Activated CD4-positive, alpha-beta T cell treated with anti-CD3 and anti-CD28 coated beads, Interleukin-2, amount 10 ng/mL, durations not matched to agents 7 days and 5 days (primary cell): ENCODE measurements at regions not wholly inside any gene's neighbourhood (a gene's known extent, or its start where the extent isn't known, plus 50 kb on each side); places are given as distances from the start of the nearest gene placed in this dataset.

Source experiments
- CTCF ChIA-PET: fragments of 350-600 bp; sonication (Branson Sonifier 250); formaldehyde crosslinking; loops from one replicate; lab custom pipeline; 2021; ENCODE audit warnings: antibody characterized with exemption; lab: Charles Lee
- POLR2A ChIA-PET: fragments of 350-600 bp; sonication (Branson Sonifier 250); formaldehyde crosslinking; loops from one replicate; lab custom pipeline; 2021; ENCODE audit warnings: antibody characterized with exemption; lab: Charles Lee
- DNase-seq: peaks from one replicate; pipeline ENCODE4 v3.0.0-alpha.2; 2020
- H3K27ac Mint-ChIP-seq: one replicate; pipeline ENCODE4 v1.8.0; 2021; ENCODE audit warnings: mild to moderate bottlenecking, moderate library complexity, mixed read lengths
- H3K27me3 Mint-ChIP-seq: one replicate; pipeline ENCODE4 v1.8.0; 2021; ENCODE audit warnings: mixed read lengths
- H3K36me3 Mint-ChIP-seq: one replicate; pipeline ENCODE4 v1.8.0; 2021; ENCODE audit warnings: low read depth, mixed read lengths
- H3K4me1 Mint-ChIP-seq: one replicate; pipeline ENCODE4 v1.8.0; 2021; ENCODE audit warnings: mixed read lengths
- H3K4me3 Mint-ChIP-seq: one replicate; pipeline ENCODE4 v1.8.0; 2021; ENCODE audit warnings: mild to moderate bottlenecking, moderate library complexity, mixed read lengths
- H3K9me3 Mint-ChIP-seq: one replicate; pipeline ENCODE4 v1.8.0; 2021; ENCODE audit warnings: mixed read lengths

DNA sequence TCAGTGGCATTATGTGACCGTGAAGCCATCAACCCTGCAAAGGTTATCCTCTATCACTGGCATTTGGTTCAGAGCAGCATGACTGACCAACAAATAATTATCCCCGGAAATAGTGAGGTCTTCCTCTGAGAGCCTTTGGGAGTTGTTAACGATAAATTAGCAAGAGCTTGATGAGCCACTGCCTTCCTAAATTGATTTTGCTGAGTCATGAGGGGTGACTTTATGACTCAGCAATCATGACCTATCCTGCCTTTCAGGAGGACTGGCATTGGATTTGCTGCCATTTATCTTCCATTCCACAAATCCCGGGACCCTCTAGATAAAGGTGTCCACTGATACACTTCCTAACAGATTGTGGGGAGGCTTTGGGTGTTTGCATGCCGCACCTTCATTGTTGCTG lies 80.8 kb upstream of the MTNR1B start:
- ChIA-PET POLR2A (no interaction called here), CTCF (no interaction called here)
- Mint-ChIP-seq H3K27ac (no peak overlapping the region), H3K36me3 (no peaks in the 10 kb centered on the region), H3K4me3 (no peak overlapping the region), H3K27me3 (no peaks in the 10 kb centered on the region), H3K4me1 (no peaks in the 10 kb centered on the region), H3K9me3 (no peaks in the 10 kb centered on the region)
- no peak for DNase-seq

- H3K36me3 Mint-ChIP-seq, result no peaks in the 10 kb centered on the region
- no peaks in the 10 kb centered on the region for H3K4me1 Mint-ChIP-seq
- no peaks in the 10 kb centered on the region for H3K9me3 Mint-ChIP-seq
- CTCF ChIA-PET, result no interaction called here
- POLR2A ChIA-PET, result no interaction called here
- H3K4me3 Mint-ChIP-seq, result no peak overlapping the region
- no peak for DNase-seq
- H3K27ac Mint-ChIP-seq, result no peak overlapping the region
- no peaks in the 10 kb centered on the region for H3K27me3 Mint-ChIP-seq
Measured at GRCh38 chr11:92890846-92891245, 78.6 kb upstream of the MTNR1B start.

- POLR2A ChIA-PET, result no interaction called here
- Mint-ChIP-seq H3K27ac (no peak overlapping the region), H3K4me3 (no peak overlapping the region), H3K9me3 (no peaks in the 10 kb centered on the region), H3K27me3 (no peaks in the 10 kb centered on the region), H3K4me1 (no peaks in the 10 kb centered on the region), H3K36me3 (no peaks in the 10 kb centered on the region)
- no peak for DNase-seq
- CTCF ChIA-PET, result no interaction called here
Measured at GRCh38 chr11:92892802-92893684, 76.4 kb upstream of the MTNR1B start.

- H3K4me3 Mint-ChIP-seq, result no peak overlapping the region
- ChIA-PET CTCF (no interaction called here), POLR2A (no interaction called here)
- H3K4me1 Mint-ChIP-seq, result no peaks in the 10 kb centered on the region
- H3K27me3 Mint-ChIP-seq, result no peaks in the 10 kb centered on the region
- H3K27ac Mint-ChIP-seq, result no peak overlapping the region
- no peaks in the 10 kb centered on the region for H3K36me3 Mint-ChIP-seq
- H3K9me3 Mint-ChIP-seq, result no peaks in the 10 kb centered on the region
- DNase-seq, result no peak
Measured at GRCh38 chr11:92894197-92894596, 75.3 kb upstream of the MTNR1B start.

- H3K4me1 Mint-ChIP-seq, result no peaks in the 10 kb centered on the region
- no peaks in the 10 kb centered on the region for H3K9me3 Mint-ChIP-seq
- H3K36me3 Mint-ChIP-seq, result no peaks in the 10 kb centered on the region
- no peak overlapping the region for H3K4me3 Mint-ChIP-seq
- ChIA-PET POLR2A (no interaction called here), CTCF (no interaction called here)
- DNase-seq, result no peak
- H3K27ac Mint-ChIP-seq, result no peak overlapping the region
- no peaks in the 10 kb centered on the region for H3K27me3 Mint-ChIP-seq
Measured at GRCh38 chr11:92897487-92897886, 72.0 kb upstream of the MTNR1B start.

GRCh38 chr11:92902417-92902816 lies 67.0 kb upstream of the MTNR1B start:
- POLR2A ChIA-PET, result no interaction called here
- CTCF ChIA-PET, result no interaction called here
- H3K4me1 Mint-ChIP-seq, result no peaks in the 10 kb centered on the region
- no peak for DNase-seq
- no peak overlapping the region for H3K27ac Mint-ChIP-seq
- no peaks in the 10 kb centered on the region for H3K27me3 Mint-ChIP-seq
- H3K36me3 Mint-ChIP-seq, result no peaks in the 10 kb centered on the region
- no peak overlapping the region for H3K4me3 Mint-ChIP-seq
- H3K9me3 Mint-ChIP-seq, result no peaks in the 10 kb centered on the region

- no peak for DNase-seq
- Mint-ChIP-seq H3K9me3 (no peaks in the 10 kb centered on the region), H3K27me3 (no peaks in the 10 kb centered on the region), H3K4me3 (no peak overlapping the region), H3K4me1 (no peaks in the 10 kb centered on the region), H3K27ac (no peak overlapping the region), H3K36me3 (no peaks in the 10 kb centered on the region)
- ChIA-PET POLR2A (no interaction called here), CTCF (no interaction called here)
Measured at GRCh38 chr11:92907671-92908070, 61.8 kb upstream of the MTNR1B start.

GRCh38 chr11:92909214-92909613 lies 60.2 kb upstream of the MTNR1B start:
- no peak overlapping the region for H3K27ac Mint-ChIP-seq
- ChIA-PET POLR2A (no interaction called here), CTCF (interaction anchor here (0.7 kb wide), 1 partner anchor 24 kb away, joined by 3 read pairs; no protein-coding TSS in a partner anchor)
- H3K4me3 Mint-ChIP-seq, result no peak overlapping the region
- H3K9me3 Mint-ChIP-seq, result no peaks in the 10 kb centered on the region
- H3K27me3 Mint-ChIP-seq, result no peaks in the 10 kb centered on the region
- DNase-seq, result no peak
- H3K36me3 Mint-ChIP-seq, result no peaks in the 10 kb centered on the region
- H3K4me1 Mint-ChIP-seq, result no peaks in the 10 kb centered on the region

DNA sequence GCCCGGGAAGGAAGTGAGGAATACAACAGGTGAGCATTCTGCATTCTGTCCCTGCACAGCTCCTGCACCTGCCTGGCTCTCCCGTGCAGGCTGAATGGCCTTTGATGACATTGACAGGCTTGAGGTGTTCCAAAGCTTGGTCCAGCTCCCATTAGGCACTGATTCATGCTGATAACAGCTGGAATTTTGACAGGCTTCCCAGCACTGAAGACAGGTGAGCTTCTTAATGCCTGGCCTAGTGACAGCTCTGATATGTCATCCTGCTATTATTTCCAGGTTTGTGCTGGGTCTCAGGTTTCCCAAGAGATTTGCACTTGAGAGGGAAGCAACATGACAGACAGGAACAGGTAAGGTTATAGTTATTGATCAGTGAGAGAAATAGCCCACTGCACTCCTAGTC lies 58.0 kb upstream of the MTNR1B start:
- no peaks in the 10 kb centered on the region for H3K4me1 Mint-ChIP-seq
- ChIA-PET POLR2A (no interaction called here), CTCF (no interaction called here)
- no peaks in the 10 kb centered on the region for H3K9me3 Mint-ChIP-seq
- H3K27ac Mint-ChIP-seq, result no peak overlapping the region
- H3K36me3 Mint-ChIP-seq, result no peaks in the 10 kb centered on the region
- H3K4me3 Mint-ChIP-seq, result no peak overlapping the region
- H3K27me3 Mint-ChIP-seq, result no peaks in the 10 kb centered on the region
- DNase-seq, result no peak

DNA sequence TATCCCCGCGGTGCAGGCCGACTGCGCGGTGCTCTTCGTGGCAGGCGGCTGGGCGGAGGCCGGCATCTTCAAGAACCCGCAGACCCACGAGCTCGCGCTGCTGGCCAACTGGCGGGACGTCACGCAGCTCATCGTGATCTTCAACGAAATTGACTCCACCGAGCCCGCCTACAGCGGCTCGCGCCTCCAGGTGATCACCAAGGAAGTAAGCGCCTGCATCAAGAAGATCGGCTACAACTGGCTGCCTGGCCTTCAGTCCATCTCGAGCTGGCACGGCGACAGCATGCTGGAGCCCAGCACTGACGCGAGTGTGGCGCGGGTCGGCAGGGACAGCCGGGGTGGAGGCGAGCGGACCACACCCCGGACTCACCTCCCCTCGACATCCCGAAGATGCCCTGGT lies 53.9 kb upstream of the MTNR1B start:
- H3K9me3 Mint-ChIP-seq, result no peaks in the 10 kb centered on the region
- no peak overlapping the region for H3K4me3 Mint-ChIP-seq
- no peaks in the 10 kb centered on the region for H3K36me3 Mint-ChIP-seq
- ChIA-PET CTCF (no interaction called here), POLR2A (no interaction called here)
- H3K27me3 Mint-ChIP-seq, result no peaks in the 10 kb centered on the region
- H3K27ac Mint-ChIP-seq, result no peak overlapping the region
- H3K4me1 Mint-ChIP-seq, result no peaks in the 10 kb centered on the region
- no peak for DNase-seq

DNA sequence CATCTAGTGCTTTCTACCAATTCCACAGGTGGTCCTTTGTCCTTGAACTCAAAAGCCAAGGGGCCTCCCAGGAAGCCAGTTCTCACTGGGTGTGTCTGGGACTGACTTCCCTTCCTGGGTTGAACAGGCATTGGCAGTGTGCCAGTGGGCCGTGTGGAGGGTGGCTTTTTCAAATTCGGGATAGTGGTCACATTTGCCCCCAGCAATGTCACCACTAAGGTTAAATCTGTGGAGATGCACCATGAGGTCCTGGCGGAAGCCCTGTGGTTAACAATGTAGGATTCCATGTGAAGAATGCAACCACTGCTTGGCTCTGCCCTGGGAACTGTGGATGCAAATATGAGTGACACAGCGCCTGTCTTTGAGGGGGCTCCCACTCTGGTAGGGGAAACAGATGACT lies 53.2 kb upstream of the MTNR1B start:
- Mint-ChIP-seq H3K9me3 (no peaks in the 10 kb centered on the region), H3K27ac (no peak overlapping the region), H3K4me1 (no peaks in the 10 kb centered on the region), H3K27me3 (peaks cover 2% of the 10 kb centered on the region), H3K36me3 (no peaks in the 10 kb centered on the region), H3K4me3 (no peak overlapping the region)
- DNase-seq, result no peak
- ChIA-PET CTCF (no interaction called here), POLR2A (no interaction called here)

DNA sequence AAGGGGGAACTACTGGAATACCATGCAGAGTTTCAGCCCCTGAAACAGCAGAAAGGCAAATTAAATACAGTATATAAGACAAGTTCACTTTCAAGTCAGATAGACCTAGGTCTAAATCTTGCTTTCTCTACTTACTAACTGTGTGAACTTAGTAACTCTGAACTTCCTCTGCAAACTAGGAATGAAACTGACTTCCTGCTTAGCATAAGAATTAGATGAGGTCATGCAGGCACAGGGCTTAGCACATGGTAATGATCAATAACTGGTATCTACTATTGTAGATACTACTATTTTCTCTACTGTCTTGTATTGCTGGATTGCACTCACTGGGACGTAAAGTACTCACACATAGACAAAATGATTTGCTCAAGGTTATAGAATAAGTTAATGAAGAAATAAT lies 51.5 kb upstream of the MTNR1B start:
- H3K4me3 Mint-ChIP-seq, result no peak overlapping the region
- H3K27ac Mint-ChIP-seq, result no peak overlapping the region
- POLR2A ChIA-PET, result no interaction called here
- no peaks in the 10 kb centered on the region for H3K4me1 Mint-ChIP-seq
- H3K9me3 Mint-ChIP-seq, result no peaks in the 10 kb centered on the region
- H3K27me3 Mint-ChIP-seq, result peaks cover 2% of the 10 kb centered on the region
- CTCF ChIA-PET, result no interaction called here
- H3K36me3 Mint-ChIP-seq, result no peaks in the 10 kb centered on the region
- DNase-seq, result no peak

DNA sequence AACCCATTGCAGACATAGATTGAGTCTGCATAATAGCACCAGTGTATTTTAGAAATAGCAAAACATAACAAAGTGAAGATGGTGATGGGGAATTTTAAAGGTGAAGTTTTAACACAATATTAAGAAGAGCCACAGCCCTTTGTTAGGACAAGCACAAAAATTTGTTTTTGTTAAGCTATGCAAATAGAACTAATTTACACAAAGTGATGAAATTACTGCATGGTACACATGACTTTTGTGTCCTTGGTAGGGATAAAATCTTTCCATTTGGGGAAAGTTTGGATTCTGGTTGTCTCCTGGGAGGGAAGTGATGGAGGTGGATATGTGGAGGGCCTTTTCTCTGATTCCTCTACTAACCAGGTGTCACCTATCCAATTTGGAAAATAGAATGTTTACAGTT lies 50.4 kb upstream of the MTNR1B start:
- no peak overlapping the region for H3K27ac Mint-ChIP-seq
- H3K4me3 Mint-ChIP-seq, result no peak overlapping the region
- ChIA-PET CTCF (no interaction called here), POLR2A (no interaction called here)
- H3K27me3 Mint-ChIP-seq, result peaks cover 2% of the 10 kb centered on the region
- no peaks in the 10 kb centered on the region for H3K9me3 Mint-ChIP-seq
- no peak for DNase-seq
- no peaks in the 10 kb centered on the region for H3K4me1 Mint-ChIP-seq
- H3K36me3 Mint-ChIP-seq, result no peaks in the 10 kb centered on the region
